ENCODE measurements at regions not wholly inside any gene's neighbourhood (a gene's known extent, or its start where the extent isn't known, plus 50 kb on each side); places are given as distances from the start of the nearest gene placed in this dataset.
"Not testable (repeated sequence)": the region's sequence is repeated elsewhere in the genome, so short reads cannot be mapped to it uniquely, and the experiment has no call there.

DNA sequence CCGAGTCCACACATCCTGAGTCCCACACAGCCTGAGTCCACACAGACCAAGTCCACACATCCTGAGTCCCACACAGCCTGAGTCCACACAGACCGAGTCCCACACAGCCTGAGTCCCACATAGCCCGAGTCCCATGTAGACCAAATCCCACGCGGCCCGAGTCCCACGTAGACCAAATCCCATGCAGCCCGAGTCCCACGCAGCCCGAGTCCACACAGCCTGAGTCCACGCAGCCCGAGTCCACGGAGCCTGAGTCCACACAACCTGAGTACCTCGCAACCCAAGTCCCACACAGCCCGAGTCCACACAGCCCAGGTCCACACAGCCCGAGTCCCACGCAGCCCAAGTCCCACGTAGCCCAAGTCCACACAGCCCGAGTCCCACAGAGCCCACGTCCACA, 60.0 kb upstream of the DACT2 start:
- DNase-seq (ENCODE audit: low read depth in 1 of 2, low spot score in 2 of 2); H4K5ac ChIP-seq (ENCODE audit: insufficient read length, low read depth, low read length); H2BK20ac ChIP-seq (ENCODE audit: low read length); H3K4me3 ChIP-seq (ENCODE audit: extremely low read depth in 1 of 4, insufficient read depth in 2 of 4, low read depth in 3 of 4, low read length in 4 of 4); H2BK15ac ChIP-seq (ENCODE audit: low read length); H3K4ac ChIP-seq (replicated peaks; ENCODE audit: insufficient read length, low read depth, low read length); H3K23me2 ChIP-seq (ENCODE audit: low read depth, low read length); H2BK12ac ChIP-seq (ENCODE audit: low read depth, low read length); H2BK120ac ChIP-seq (replicated peaks; ENCODE audit: low read depth, low read length); H4K91ac ChIP-seq (replicated peaks; ENCODE audit: insufficient read length, low read length); H2AK5ac ChIP-seq (ENCODE audit: low read depth, low read length); CTCF ChIA-PET (ENCODE audit: partially characterized antibody); H3K4me2 ChIP-seq (ENCODE audit: insufficient read depth in 1 of 2, low read depth in 2 of 2, low read length in 2 of 2); FAIRE-seq; H3K27ac ChIP-seq (ENCODE audit: low read depth, low read length); H2BK5ac ChIP-seq (ENCODE audit: low read depth, low read length); H4K8ac ChIP-seq (ENCODE audit: extremely low read depth, insufficient read depth, low read length); H3K18ac ChIP-seq (ENCODE audit: extremely low read depth, low read length); H2AFZ ChIP-seq (ENCODE audit: low read length); H3K79me1 ChIP-seq (ENCODE audit: low read depth, low read length); H3K23ac ChIP-seq (ENCODE audit: insufficient read length); H3K79me2 ChIP-seq (ENCODE audit: control insufficient read depth in 1 of 2, insufficient read depth in 2 of 2, low read length in 2 of 2); H3K4me1 ChIP-seq (replicated peaks in 1 of 4; ENCODE audit: control insufficient read depth in 3 of 4, insufficient read depth in 4 of 4, low read length in 3 of 4); H3K14ac ChIP-seq (ENCODE audit: insufficient read length); H3K56ac ChIP-seq (replicated peaks; ENCODE audit: insufficient read length, low read depth, low read length); H3K27me3 ChIP-seq (replicated peaks in 1 of 4; ENCODE audit: control insufficient read depth in 3 of 4, extremely low read depth in 1 of 4, insufficient read depth in 3 of 4, low read length in 3 of 4); H3K36me3 ChIP-seq (ENCODE audit: control insufficient read depth in 2 of 4, insufficient read depth in 4 of 4, low read length in 3 of 4); H4K20me1 ChIP-seq (replicated peaks in 1 of 2; ENCODE audit: control insufficient read depth in 1 of 2, insufficient read depth in 2 of 2, low read length in 2 of 2); H3K9ac ChIP-seq (replicated peaks in 1 of 4; ENCODE audit: extremely low read depth in 1 of 4, low read depth in 3 of 4, low read length in 3 of 4); POLR2A ChIA-PET (ENCODE audit: partially characterized antibody): not testable (repeated sequence)
- 91% methylated on average over 8 of the region's 20 CpGs; no CpG with 5 or more reads in 1 of the 2 experiments for WGBS, 2 experiments (ENCODE audit: extremely low coverage in 1 of 2, insufficient coverage in 1 of 2, insufficient read length in 1 of 2, insufficient replicate concordance in 2 of 2, low coverage in 1 of 2, low lambda C conversion rate in 2 of 2, missing lambda C conversion rate in 1 of 2)
- peaks cover 17 to 40% of the 10 kb centered on the region in 2 experiments for H3K9me3 ChIP-seq (ENCODE audit: insufficient read depth in 2 of 2, low read depth in 1 of 2, low read length in 1 of 2)
- TF ChIP-seq FOSL1 (IDR thresholded peaks at IDR 0.05; ENCODE audit: insufficient read depth, low read depth, low read length) = 0 out of 2 replicates have a peak, but pooled peaks have one; percentile 39
